Caco-2 (cell line): ENCODE measurements at regions not wholly inside any gene's neighbourhood (a gene's known extent, or its start where the extent isn't known, plus 50 kb on each side); places are given as distances from the start of the nearest gene placed in this dataset.
"Not testable (repeated sequence)": the region's sequence is repeated elsewhere in the genome, so short reads cannot be mapped to it uniquely, and the experiment has no call there.

Experiments
- BruUV-seq: library from RNA; stranded (reverse); fragments of 400-500 nt; replicated peaks from 2 replicates; lab custom pipeline; 2021; lab: Mats Ljungman, UMichigan
- CTCF ChIA-PET: fragments of 300-600 bp; sonication (Branson Sonifier 250); formaldehyde crosslinking; loops from one replicate; lab custom pipeline; 2022; ENCODE audit warnings: antibody characterized with exemption; lab: Charles Lee
- POLR2A ChIA-PET: fragments of 300-600 bp; sonication (Branson Sonifier 250); formaldehyde crosslinking; loops from one replicate; lab custom pipeline; 2022; ENCODE audit warnings: antibody characterized with exemption; lab: Charles Lee
- DNase-seq, 2 experiments: peaks; one replicate each; pipeline versions ENCODE4 v3.0.0 to v3.0.0-alpha.2; 2020 to 2022
- H3K27me3 ChIP-seq: replicated peaks from 2 replicates; pipeline ENCODE4 v1.6.0; 2011; ENCODE audit warnings: low read length; ENCODE audit not compliant: control insufficient read depth, insufficient read depth
- H3K36me3 ChIP-seq: 2 replicates; pipeline ENCODE4 v1.5.1; 2011; ENCODE audit warnings: low read length; ENCODE audit not compliant: control insufficient read depth, insufficient read depth
- H3K4me1 ChIP-seq: fragments of 250-450 bp; sonication (Bioruptor Pico); 2 replicates; pipeline ENCODE4 v1.5.1; 2020; ENCODE audit warnings: mild to moderate bottlenecking
- H3K4me3 ChIP-seq: 2 replicates; pipeline ENCODE4 v1.5.1; 2011; ENCODE audit warnings: low read depth, mild to moderate bottlenecking, control low read depth, low read length
- H3K9me3 ChIP-seq: fragments of 250-450 bp; sonication (Bioruptor Pico); 2 replicates; pipeline ENCODE4 v1.5.1; 2020; ENCODE audit warnings: mild to moderate bottlenecking, moderate library complexity
- H3K27ac Mint-ChIP-seq: one replicate; pipeline ENCODE4 v1.8.0; 2022; ENCODE audit warnings: mixed read lengths; ENCODE audit not compliant: unreplicated experiment
- H3K27me3 Mint-ChIP-seq: one replicate; pipeline ENCODE4 v1.8.0; 2022; ENCODE audit warnings: mixed read lengths; ENCODE audit not compliant: insufficient read depth, unreplicated experiment
- H3K36me3 Mint-ChIP-seq: one replicate; pipeline ENCODE4 v1.8.0; 2022; ENCODE audit warnings: mild to moderate bottlenecking, mixed read lengths; ENCODE audit not compliant: insufficient read depth, unreplicated experiment
- H3K4me1 Mint-ChIP-seq: one replicate; pipeline ENCODE4 v1.8.0; 2022; ENCODE audit warnings: low read depth, mixed read lengths; ENCODE audit not compliant: unreplicated experiment
- H3K4me3 Mint-ChIP-seq: one replicate; pipeline ENCODE4 v1.8.0; 2022; ENCODE audit warnings: mild to moderate bottlenecking, moderate library complexity, mixed read lengths; ENCODE audit not compliant: unreplicated experiment
- H3K9me3 Mint-ChIP-seq: one replicate; pipeline ENCODE4 v1.8.0; 2022; ENCODE audit warnings: mixed read lengths; ENCODE audit not compliant: unreplicated experiment
- intact Hi-C: fragments of 100-400 bp; cut with micrococcal nuclease; formaldehyde crosslinking; loops from one replicate; pipeline ENCODE4 v1.10.0; 2022; ENCODE audit not compliant: unreplicated experiment
- TF ChIP-seq, protein P1 (sequence below), 2 experiments: fragments of 200-600 bp in 1 of 2; IDR thresholded peaks; 1 replicate in 1 of 2; 2 replicates in 1 of 2; pipeline versions ENCODE4 v1.5.1 to v1.8.0; 2011 to 2022; ENCODE audit warnings: antibody characterized with exemption in 1 of 2, control low read depth in 1 of 2, inconsistent platforms in 1 of 2, low read depth in 1 of 2, low read length in 1 of 2, mild to moderate bottlenecking in 1 of 2, moderate library complexity in 1 of 2; ENCODE audit not compliant: insufficient read depth in 1 of 2, severe bottlenecking in 1 of 2, unreplicated experiment in 1 of 2

DNA sequence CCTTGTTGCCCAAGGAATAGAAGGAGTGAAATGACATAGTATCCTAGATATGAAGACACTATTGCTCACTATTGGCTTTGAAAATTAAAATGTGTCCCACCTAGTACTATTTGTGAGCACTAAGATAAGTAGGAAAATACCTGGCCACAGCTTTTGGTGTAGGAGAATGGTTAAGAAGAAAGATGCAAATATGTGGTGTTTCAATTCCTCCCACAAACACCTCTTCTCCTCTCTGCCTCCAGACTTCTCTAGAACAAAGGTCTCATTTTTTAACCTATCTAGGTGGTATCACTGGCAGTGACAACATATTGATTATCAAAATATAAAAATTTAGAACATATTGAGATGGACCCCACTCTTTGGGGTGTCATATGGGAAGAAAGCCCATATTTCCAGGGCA, 929.9 kb upstream of the FANCL start:
- no peak overlapping the region for H3K27ac Mint-ChIP-seq
- peaks cover 9% of the 10 kb centered on the region for H3K9me3 Mint-ChIP-seq
- Histone ChIP-seq H3K4me1 (no peaks in the 10 kb centered on the region), H3K9me3 (no peaks in the 10 kb centered on the region), H3K27me3 (no peaks in the 10 kb centered on the region), H3K36me3 (no peaks in the 10 kb centered on the region), H3K4me3 (no peak overlapping the region)
- no peaks in the 10 kb centered on the region for H3K36me3 Mint-ChIP-seq
- H3K4me3 Mint-ChIP-seq: no peak overlapping the region
- H3K4me1 Mint-ChIP-seq: no peaks in the 10 kb centered on the region
- intact Hi-C loops: no loop called here
- no peak for DNase-seq
- no TSS peak for BruUV-seq
- peaks cover 8% of the 10 kb centered on the region for H3K27me3 Mint-ChIP-seq
- TF ChIP-seq, protein P1, sequence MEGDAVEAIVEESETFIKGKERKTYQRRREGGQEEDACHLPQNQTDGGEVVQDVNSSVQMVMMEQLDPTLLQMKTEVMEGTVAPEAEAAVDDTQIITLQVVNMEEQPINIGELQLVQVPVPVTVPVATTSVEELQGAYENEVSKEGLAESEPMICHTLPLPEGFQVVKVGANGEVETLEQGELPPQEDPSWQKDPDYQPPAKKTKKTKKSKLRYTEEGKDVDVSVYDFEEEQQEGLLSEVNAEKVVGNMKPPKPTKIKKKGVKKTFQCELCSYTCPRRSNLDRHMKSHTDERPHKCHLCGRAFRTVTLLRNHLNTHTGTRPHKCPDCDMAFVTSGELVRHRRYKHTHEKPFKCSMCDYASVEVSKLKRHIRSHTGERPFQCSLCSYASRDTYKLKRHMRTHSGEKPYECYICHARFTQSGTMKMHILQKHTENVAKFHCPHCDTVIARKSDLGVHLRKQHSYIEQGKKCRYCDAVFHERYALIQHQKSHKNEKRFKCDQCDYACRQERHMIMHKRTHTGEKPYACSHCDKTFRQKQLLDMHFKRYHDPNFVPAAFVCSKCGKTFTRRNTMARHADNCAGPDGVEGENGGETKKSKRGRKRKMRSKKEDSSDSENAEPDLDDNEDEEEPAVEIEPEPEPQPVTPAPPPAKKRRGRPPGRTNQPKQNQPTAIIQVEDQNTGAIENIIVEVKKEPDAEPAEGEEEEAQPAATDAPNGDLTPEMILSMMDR (IDR thresholded peaks at IDR 0.05; ENCODE audit: insufficient read depth in 1 of 2, low read depth in 1 of 2, low read length in 1 of 2, severe bottlenecking in 1 of 2, unreplicated experiment in 1 of 2): no peak
- ChIA-PET CTCF (no interaction called here), POLR2A (no interaction called here)

DNA sequence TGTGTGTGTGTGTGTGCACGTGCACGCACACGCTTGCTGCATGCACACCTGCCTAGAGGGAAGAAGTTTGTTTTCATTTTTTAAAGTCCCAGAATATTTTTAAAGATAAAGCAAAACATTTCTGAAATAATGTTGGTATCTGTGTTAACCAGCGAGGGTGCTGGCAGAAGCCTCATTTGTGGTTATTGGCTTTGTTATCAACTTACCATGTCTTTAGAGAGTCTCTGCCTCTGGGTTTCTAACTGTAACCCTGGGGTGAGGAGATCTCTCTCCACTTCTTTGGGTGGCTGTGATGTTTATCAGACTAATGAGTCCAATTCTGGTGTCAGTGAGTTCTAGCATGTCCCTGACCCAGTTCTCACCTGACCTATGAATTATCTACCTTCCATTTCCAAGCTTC, 927.6 kb upstream of the FANCL start:
- Histone ChIP-seq H3K4me3 (no peak overlapping the region), H3K27me3 (no peaks in the 10 kb centered on the region), H3K36me3 (no peaks in the 10 kb centered on the region), H3K4me1 (no peaks in the 10 kb centered on the region), H3K9me3 (no peaks in the 10 kb centered on the region)
- Mint-ChIP-seq H3K27me3 (peaks cover 13% of the 10 kb centered on the region), H3K4me3 (no peak overlapping the region), H3K4me1 (no peaks in the 10 kb centered on the region), H3K27ac (no peak overlapping the region), H3K9me3 (peaks cover 9% of the 10 kb centered on the region), H3K36me3 (no peaks in the 10 kb centered on the region)
- ChIA-PET POLR2A (no interaction called here), CTCF (no interaction called here)
- TF ChIP-seq, protein P1 (IDR thresholded peaks at IDR 0.05; ENCODE audit: insufficient read depth in 1 of 2, low read depth in 1 of 2, low read length in 1 of 2, severe bottlenecking in 1 of 2, unreplicated experiment in 1 of 2): no peak
- no peak for DNase-seq
- BruUV-seq: no TSS peak
- intact Hi-C loops: no loop called here

DNA sequence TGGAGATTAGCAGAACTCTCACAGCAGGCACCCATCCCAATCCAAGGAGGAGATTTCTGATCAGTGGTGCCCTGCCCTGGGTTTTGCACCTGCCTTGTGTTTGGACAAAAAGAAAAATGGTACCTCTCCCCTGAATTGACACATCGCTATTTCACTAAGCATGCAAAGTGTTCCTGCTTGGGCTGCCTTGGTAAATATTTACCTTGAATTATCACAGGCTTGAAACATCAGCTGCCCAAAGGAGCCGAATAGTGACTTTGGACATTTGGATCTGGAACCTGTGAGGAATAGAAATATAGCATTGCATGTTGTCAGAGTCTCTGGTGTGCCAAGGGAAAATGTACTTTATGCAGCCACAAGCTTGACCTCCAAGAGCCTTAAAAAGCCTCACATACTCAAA, 926.4 kb upstream of the FANCL start:
- intact Hi-C loops: no loop called here
- no TSS peak for BruUV-seq
- CTCF ChIA-PET: interaction anchor here (0.5 kb wide), 1 partner anchor 15 kb away, joined by 3 read pairs; no protein-coding TSS in a partner anchor
- H3K27me3 ChIP-seq: no peaks in the 10 kb centered on the region
- peaks cover 13% of the 10 kb centered on the region for H3K27me3 Mint-ChIP-seq
- H3K4me1 ChIP-seq: no peaks in the 10 kb centered on the region
- no peak overlapping the region for H3K4me3 ChIP-seq
- peaks cover 9% of the 10 kb centered on the region for H3K9me3 Mint-ChIP-seq
- POLR2A ChIA-PET: no interaction called here
- no peak overlapping the region for H3K4me3 Mint-ChIP-seq
- H3K27ac Mint-ChIP-seq: no peak overlapping the region
- DNase-seq: no peak
- no peaks in the 10 kb centered on the region for H3K36me3 Mint-ChIP-seq
- TF ChIP-seq, protein P1 (IDR thresholded peaks at IDR 0.05; ENCODE audit: insufficient read depth in 1 of 2, low read depth in 1 of 2, low read length in 1 of 2, severe bottlenecking in 1 of 2, unreplicated experiment in 1 of 2): no peak
- no peaks in the 10 kb centered on the region for H3K36me3 ChIP-seq
- no peaks in the 10 kb centered on the region for H3K4me1 Mint-ChIP-seq
- no peaks in the 10 kb centered on the region for H3K9me3 ChIP-seq

DNA sequence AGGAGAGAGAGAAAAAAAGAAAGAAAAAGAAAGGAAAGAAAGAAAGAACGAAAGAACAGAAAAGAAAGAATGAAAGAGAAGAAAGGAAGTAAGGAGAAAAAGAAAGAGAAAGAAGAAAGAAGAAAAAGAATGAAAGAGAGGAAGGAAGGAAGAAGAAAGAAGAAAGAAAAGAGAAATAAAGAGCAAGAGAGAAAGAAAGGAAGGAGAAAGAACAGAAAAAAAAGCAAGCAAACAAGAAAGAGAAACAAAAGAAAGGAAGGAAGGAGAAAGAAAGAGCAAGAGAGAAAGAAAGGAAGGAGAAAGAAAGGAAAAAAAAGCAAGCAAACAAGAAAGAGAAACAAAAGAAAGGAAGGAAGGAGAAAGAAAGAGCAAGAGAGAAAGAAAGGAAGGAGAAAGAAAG, 916.8 kb upstream of the FANCL start:
- not testable (repeated sequence) for BruUV-seq

More for the DNA sequence above, 916.8 kb upstream of the FANCL start:
- POLR2A ChIA-PET, H3K36me3 ChIP-seq, CTCF ChIA-PET, H3K4me3 ChIP-seq, H3K36me3 Mint-ChIP-seq, DNase-seq, intact Hi-C loops, H3K27me3 ChIP-seq, H3K9me3 Mint-ChIP-seq, H3K27ac Mint-ChIP-seq, H3K4me1 Mint-ChIP-seq, H3K9me3 ChIP-seq, H3K27me3 Mint-ChIP-seq, H3K4me3 Mint-ChIP-seq, H3K4me1 ChIP-seq: not testable (repeated sequence)
